Endothelial cell of umbilical vein (primary cell): ENCODE measurements at regions not wholly inside any gene's neighbourhood (a gene's known extent, or its start where the extent isn't known, plus 50 kb on each side); places are given as distances from the start of the nearest gene placed in this dataset.

Experiments used
- BruUV-seq: library from RNA; stranded (reverse); fragments of 400-500 nt; replicated peaks from 2 replicates; lab custom pipeline; 2021; lab: Mats Ljungman, UMichigan
- CTCF ChIA-PET: fragments of 300-600, 350-600 bp; sonication (Branson Sonifier 250); formaldehyde crosslinking; loops from one replicate; lab custom pipeline; 2021; ENCODE audit warnings: antibody characterized with exemption, inconsistent platforms; lab: Charles Lee
- POLR2A ChIA-PET: fragments of 300-600, 350-600 bp; sonication (Branson Sonifier 250); formaldehyde crosslinking; loops from one replicate; lab custom pipeline; 2021; ENCODE audit warnings: antibody characterized with exemption, inconsistent platforms; lab: Charles Lee
- DNase-seq: peaks from one replicate; pipeline ENCODE4 v3.0.0-alpha.2; 2011; ENCODE audit warnings: low read depth, low spot score
- FAIRE-seq: peaks from 2 replicates; lab custom pipeline; 2011; peaks lifted over from hg19 to GRCh38; lab: Jason Lieb, UNC
- H2AFZ ChIP-seq: 2 replicates; pipeline ENCODE4 v1.6.0; 2012; ENCODE audit warnings: low read depth, low read length, control low read depth, inconsistent platforms
- H3K27ac ChIP-seq: 2 replicates; pipeline ENCODE4 v1.5.1; 2011; ENCODE audit warnings: low read depth, mild to moderate bottlenecking, control low read depth, low read length, moderate library complexity; ENCODE audit not compliant: insufficient read depth
- H3K27me3 ChIP-seq, 2 experiments: 2 replicates each; pipeline versions ENCODE4 v1.6.0 to v1.6.1; 2011; ENCODE audit warnings: low read length in 2 of 2, mixed read lengths in 1 of 2; ENCODE audit not compliant: control insufficient read depth in 2 of 2, insufficient read depth in 2 of 2
- H3K36me3 ChIP-seq, 2 experiments: 2 replicates in 1 of 2; 3 replicates in 1 of 2; pipeline ENCODE4 v1.5.1; 2011; ENCODE audit warnings: low read length in 2 of 2, mild to moderate bottlenecking in 1 of 2, moderate library complexity in 1 of 2; ENCODE audit not compliant: control insufficient read depth in 2 of 2, insufficient read depth in 2 of 2; ENCODE audit errors: extremely low read depth in 1 of 2
- H3K4me1 ChIP-seq: 3 replicates; pipeline ENCODE4 v1.5.1; 2011; ENCODE audit warnings: mild to moderate bottlenecking, low read length; ENCODE audit not compliant: control insufficient read depth, insufficient read depth; ENCODE audit errors: extremely low read depth
- H3K4me2 ChIP-seq: 2 replicates; pipeline ENCODE4 v1.6.1; 2011; ENCODE audit warnings: low read length, control low read depth, mixed read lengths; ENCODE audit not compliant: insufficient read depth
- H3K4me3 ChIP-seq, 3 experiments: fragments of 200-600 bp in 1 of 3; sonication (generic), shearing (Covaris generic) in 1 of 3; replicated peaks in 1 of 3; 2 replicates each; pipeline ENCODE4 v1.5.1; 2011 to 2016; ENCODE audit warnings: control low read depth in 3 of 3, low read length in 3 of 3, mild to moderate bottlenecking in 2 of 3, inconsistent platforms in 1 of 3, low read depth in 1 of 3, moderate library complexity in 1 of 3; ENCODE audit not compliant: insufficient read depth in 1 of 3
- H3K79me2 ChIP-seq: 2 replicates; pipeline ENCODE4 v1.6.0; 2012; ENCODE audit warnings: low read length, inconsistent platforms; ENCODE audit not compliant: control insufficient read depth, insufficient read depth
- H3K9ac ChIP-seq: replicated peaks from 2 replicates; pipeline ENCODE3; 2011; ENCODE audit warnings: low read length, control low read depth; ENCODE audit not compliant: insufficient read depth; ENCODE audit errors: extremely low read depth
- H3K9me1 ChIP-seq: replicated peaks from 3 replicates; pipeline ENCODE4 v1.6.0; 2011; ENCODE audit warnings: mild to moderate bottlenecking, low read length; ENCODE audit not compliant: control insufficient read depth, insufficient read depth; ENCODE audit errors: extremely low read depth
- H3K9me3 ChIP-seq: replicated peaks from 2 replicates; pipeline ENCODE4 v1.5.1; 2012; ENCODE audit warnings: low read length, inconsistent platforms; ENCODE audit not compliant: control insufficient read depth, insufficient read depth
- H4K20me1 ChIP-seq: replicated peaks from 2 replicates; pipeline ENCODE3; 2011; ENCODE audit warnings: mild to moderate bottlenecking, low read length; ENCODE audit not compliant: control insufficient read depth, insufficient read depth; ENCODE audit errors: extremely low read depth
- EZH2 ChIP-seq: IDR thresholded peaks from 2 replicates; pipeline ENCODE4 v1.6.1; 2012; ENCODE audit warnings: borderline replicate concordance, low read depth, mild to moderate bottlenecking, moderate library complexity, low read length, inconsistent platforms; ENCODE audit not compliant: severe bottlenecking
- FOS ChIP-seq: IDR thresholded peaks from 2 replicates; pipeline ENCODE4 v1.6.1; 2011; ENCODE audit warnings: mild to moderate bottlenecking, low read length, moderate library complexity, borderline replicate concordance; ENCODE audit not compliant: insufficient read depth
- GATA2 ChIP-seq: IDR thresholded peaks from 2 replicates; pipeline ENCODE4 v1.7.0; 2011; ENCODE audit warnings: low read depth, mild to moderate bottlenecking, moderate library complexity, mixed read lengths, low read length; ENCODE audit not compliant: insufficient read length, insufficient read depth
- JUN ChIP-seq: IDR thresholded peaks from 2 replicates; pipeline ENCODE4 v1.6.1; 2011; ENCODE audit warnings: borderline replicate concordance, low read depth; ENCODE audit not compliant: insufficient read length, insufficient read depth
- MAX ChIP-seq: IDR thresholded peaks from 2 replicates; pipeline ENCODE4 v1.6.1; 2011; ENCODE audit not compliant: insufficient read depth, insufficient read length
- MYC ChIP-seq: IDR thresholded peaks from one replicate; pipeline ENCODE4 v1.6.1; 2011; ENCODE audit warnings: mild to moderate bottlenecking, low read depth, low read length
- POLR2A ChIP-seq: IDR thresholded peaks from 2 replicates; pipeline ENCODE4 v1.6.1; 2012; ENCODE audit warnings: low read depth, mild to moderate bottlenecking, control low read depth, low read length
- POLR2AphosphoS5 ChIP-seq: IDR thresholded peaks from 2 replicates; pipeline ENCODE4 v1.6.1; 2012; ENCODE audit warnings: low read depth, mild to moderate bottlenecking, control low read depth, low read length, moderate library complexity; ENCODE audit not compliant: insufficient read depth
- dilution Hi-C: fragments of 300-500 bp; cut with MboI; formaldehyde crosslinking; loops from one replicate; pipeline ENCODE4 v1.15.0; 2019; ENCODE audit warnings: low sequenced_read_pairs; ENCODE audit not compliant: extremely low pct_ligation_motif_present
- intact Hi-C: fragments of 100-400 bp; cut with micrococcal nuclease; formaldehyde crosslinking; loops from one replicate; pipeline ENCODE4 v1.10.0; 2022
- TF ChIP-seq, protein P1 (sequence below), 2 donors: IDR thresholded peaks; 1 replicate in 1 of 2; 2 replicates in 1 of 2; pipeline ENCODE4 v1.5.1; 2011; ENCODE audit warnings: low read length in 2 of 2, mild to moderate bottlenecking in 2 of 2, moderate library complexity in 2 of 2, control low read depth in 1 of 2, inconsistent platforms in 1 of 2, low read depth in 1 of 2; ENCODE audit not compliant: insufficient read depth in 1 of 2; ENCODE audit errors: extremely low read depth in 1 of 2

- Histone ChIP-seq H3K27ac (no peak overlapping the region), H3K79me2 (no peaks in the 10 kb centered on the region), H4K20me1 (no peaks in the 10 kb centered on the region), H3K4me1 (no peaks in the 10 kb centered on the region), H3K9ac (no peak overlapping the region), H3K9me3 (no peaks in the 10 kb centered on the region), H3K27me3 (peaks cover 0 to 14% of the 10 kb centered on the region in 2 experiments), H3K9me1 (no peaks in the 10 kb centered on the region), H3K4me3 (no peak overlapping the region), H2AFZ (no peak overlapping the region), H3K36me3 (no peaks in the 10 kb centered on the region), H3K4me2 (no peak overlapping the region)
- no TSS peak for BruUV-seq
- TF ChIP-seq MYC (no peak), POLR2AphosphoS5 (no peak), MAX (no peak), EZH2 (no peak), GATA2 (no peak), JUN (no peak), POLR2A (no peak), FOS (no peak)
- TF ChIP-seq, protein P1, sequence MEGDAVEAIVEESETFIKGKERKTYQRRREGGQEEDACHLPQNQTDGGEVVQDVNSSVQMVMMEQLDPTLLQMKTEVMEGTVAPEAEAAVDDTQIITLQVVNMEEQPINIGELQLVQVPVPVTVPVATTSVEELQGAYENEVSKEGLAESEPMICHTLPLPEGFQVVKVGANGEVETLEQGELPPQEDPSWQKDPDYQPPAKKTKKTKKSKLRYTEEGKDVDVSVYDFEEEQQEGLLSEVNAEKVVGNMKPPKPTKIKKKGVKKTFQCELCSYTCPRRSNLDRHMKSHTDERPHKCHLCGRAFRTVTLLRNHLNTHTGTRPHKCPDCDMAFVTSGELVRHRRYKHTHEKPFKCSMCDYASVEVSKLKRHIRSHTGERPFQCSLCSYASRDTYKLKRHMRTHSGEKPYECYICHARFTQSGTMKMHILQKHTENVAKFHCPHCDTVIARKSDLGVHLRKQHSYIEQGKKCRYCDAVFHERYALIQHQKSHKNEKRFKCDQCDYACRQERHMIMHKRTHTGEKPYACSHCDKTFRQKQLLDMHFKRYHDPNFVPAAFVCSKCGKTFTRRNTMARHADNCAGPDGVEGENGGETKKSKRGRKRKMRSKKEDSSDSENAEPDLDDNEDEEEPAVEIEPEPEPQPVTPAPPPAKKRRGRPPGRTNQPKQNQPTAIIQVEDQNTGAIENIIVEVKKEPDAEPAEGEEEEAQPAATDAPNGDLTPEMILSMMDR (IDR thresholded peaks at IDR 0.05; ENCODE audit: extremely low read depth in 1 of 2, insufficient read depth in 1 of 2, low read depth in 1 of 2, low read length in 2 of 2) = no peak
- DNase-seq (no peak), FAIRE-seq (no peak)
- POLR2A ChIA-PET = no interaction called here
- CTCF ChIA-PET = no interaction called here
- intact Hi-C loops = no loop called here
- dilution Hi-C loops = no loop called here
Measured at GRCh38 chr11:34728609-34729008, 107.7 kb downstream of the EHF start.
